BJ (cell line): ENCODE measurements at regions not wholly inside any gene's neighbourhood (a gene's known extent, or its start where the extent isn't known, plus 50 kb on each side); places are given as distances from the start of the nearest gene placed in this dataset.

Source experiments
- CTCF ChIA-PET: fragments of 350-600 bp; formaldehyde crosslinking; extraction: SDS; loops from one replicate; lab custom pipeline; 2021; ENCODE audit warnings: antibody characterized with exemption, inconsistent platforms; lab: Yijun Ruan, JAX
- POLR2A ChIA-PET: fragments of 300-600 bp; sonication (Branson Sonifier 250); formaldehyde crosslinking; extraction: SDS; loops from one replicate; lab custom pipeline; 2021; ENCODE audit warnings: antibody characterized with exemption; lab: Charles Lee
- DNase-seq: peaks from one replicate; pipeline ENCODE4 v3.0.0-alpha.2; 2011; ENCODE audit warnings: low read depth
- H3K27me3 ChIP-seq: 2 replicates; pipeline ENCODE4 v1.6.0; 2011; ENCODE audit warnings: low read length; ENCODE audit not compliant: control insufficient read depth, insufficient read depth
- H3K36me3 ChIP-seq: 2 replicates; pipeline ENCODE4 v1.5.1; 2011; ENCODE audit warnings: low read length; ENCODE audit not compliant: control insufficient read depth, insufficient read depth
- H3K4me3 ChIP-seq: 2 replicates; pipeline ENCODE4 v1.5.1; 2011; ENCODE audit warnings: low read depth, mild to moderate bottlenecking, control low read depth, low read length
- TF ChIP-seq, protein P1 (sequence below): IDR thresholded peaks from 2 replicates; pipeline ENCODE4 v1.5.1; 2011; ENCODE audit warnings: low read depth, mild to moderate bottlenecking, control low read depth, inconsistent platforms, low read length, moderate library complexity; ENCODE audit not compliant: insufficient read depth

DNA sequence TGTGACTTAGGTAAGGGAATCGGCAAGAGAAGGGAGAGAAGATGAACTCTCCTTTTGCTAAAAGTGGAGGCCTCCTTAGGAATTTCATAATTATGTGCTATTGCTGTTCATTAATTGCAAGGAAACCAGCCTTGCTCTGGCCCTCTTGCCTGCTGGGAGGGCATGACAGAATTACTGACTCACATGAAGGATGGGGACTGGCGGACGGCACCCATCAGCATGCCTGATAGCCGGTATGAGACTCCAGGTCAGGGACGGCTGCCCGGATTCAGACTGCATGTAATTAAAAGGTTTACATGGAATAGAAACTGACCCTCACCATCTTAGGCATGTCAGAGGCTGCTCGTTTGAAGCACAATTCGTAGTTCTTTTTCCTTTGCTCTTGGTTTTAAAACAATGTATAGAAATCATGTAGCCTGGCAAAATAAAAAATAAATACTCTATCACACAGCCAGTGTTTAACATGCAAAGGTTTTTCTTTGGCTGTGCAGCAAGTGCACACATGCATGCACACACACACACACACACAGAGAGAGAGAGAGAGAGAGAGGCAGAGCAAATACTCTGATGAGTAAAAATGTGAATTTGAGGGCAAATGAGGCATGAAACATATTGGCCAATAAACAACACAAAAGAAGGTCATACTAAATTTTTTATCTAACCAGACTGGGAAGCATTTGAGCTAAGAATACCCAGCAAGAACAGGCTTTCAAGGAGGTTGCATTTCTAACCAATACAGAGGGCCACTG is 82.7 kb downstream of the FOXB1 start:
- no peak overlapping the region for H3K4me3 ChIP-seq
- H3K36me3 ChIP-seq, result no peaks in the 10 kb centered on the region
- peaks cover 4% of the 10 kb centered on the region; the same call in 1 of the 2 replicates for H3K27me3 ChIP-seq
- ChIA-PET POLR2A (no interaction called here), CTCF (no interaction called here)
- no peak for DNase-seq
- TF ChIP-seq, protein P1, sequence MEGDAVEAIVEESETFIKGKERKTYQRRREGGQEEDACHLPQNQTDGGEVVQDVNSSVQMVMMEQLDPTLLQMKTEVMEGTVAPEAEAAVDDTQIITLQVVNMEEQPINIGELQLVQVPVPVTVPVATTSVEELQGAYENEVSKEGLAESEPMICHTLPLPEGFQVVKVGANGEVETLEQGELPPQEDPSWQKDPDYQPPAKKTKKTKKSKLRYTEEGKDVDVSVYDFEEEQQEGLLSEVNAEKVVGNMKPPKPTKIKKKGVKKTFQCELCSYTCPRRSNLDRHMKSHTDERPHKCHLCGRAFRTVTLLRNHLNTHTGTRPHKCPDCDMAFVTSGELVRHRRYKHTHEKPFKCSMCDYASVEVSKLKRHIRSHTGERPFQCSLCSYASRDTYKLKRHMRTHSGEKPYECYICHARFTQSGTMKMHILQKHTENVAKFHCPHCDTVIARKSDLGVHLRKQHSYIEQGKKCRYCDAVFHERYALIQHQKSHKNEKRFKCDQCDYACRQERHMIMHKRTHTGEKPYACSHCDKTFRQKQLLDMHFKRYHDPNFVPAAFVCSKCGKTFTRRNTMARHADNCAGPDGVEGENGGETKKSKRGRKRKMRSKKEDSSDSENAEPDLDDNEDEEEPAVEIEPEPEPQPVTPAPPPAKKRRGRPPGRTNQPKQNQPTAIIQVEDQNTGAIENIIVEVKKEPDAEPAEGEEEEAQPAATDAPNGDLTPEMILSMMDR, result no peak

DNA sequence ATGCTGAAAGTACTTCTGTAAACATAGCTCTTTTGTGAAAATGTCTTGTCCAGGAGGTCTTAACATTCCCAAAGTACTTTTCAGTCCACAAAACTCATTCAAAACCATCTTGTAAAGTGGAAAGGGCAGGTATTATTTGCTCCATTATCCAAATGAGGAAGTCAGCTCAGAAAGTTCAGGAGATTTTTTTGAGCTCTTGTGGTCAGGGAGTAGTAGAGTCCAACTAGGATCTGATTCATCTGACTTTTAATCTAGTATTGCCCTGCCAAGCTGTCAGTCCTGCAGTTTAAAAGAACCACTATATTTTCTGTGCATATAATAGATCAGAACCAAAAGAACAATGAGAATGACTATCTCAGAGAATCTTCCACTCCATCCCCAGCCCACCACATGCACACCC is 83.5 kb downstream of the FOXB1 start:
- no peak for DNase-seq
- TF ChIP-seq, protein P1, result no peak
- Histone ChIP-seq H3K36me3 (no peaks in the 10 kb centered on the region), H3K4me3 (no peak overlapping the region), H3K27me3 (peaks cover 4% of the 10 kb centered on the region; the same call in 1 of the 2 replicates)
- ChIA-PET POLR2A (no interaction called here), CTCF (no interaction called here)

DNA sequence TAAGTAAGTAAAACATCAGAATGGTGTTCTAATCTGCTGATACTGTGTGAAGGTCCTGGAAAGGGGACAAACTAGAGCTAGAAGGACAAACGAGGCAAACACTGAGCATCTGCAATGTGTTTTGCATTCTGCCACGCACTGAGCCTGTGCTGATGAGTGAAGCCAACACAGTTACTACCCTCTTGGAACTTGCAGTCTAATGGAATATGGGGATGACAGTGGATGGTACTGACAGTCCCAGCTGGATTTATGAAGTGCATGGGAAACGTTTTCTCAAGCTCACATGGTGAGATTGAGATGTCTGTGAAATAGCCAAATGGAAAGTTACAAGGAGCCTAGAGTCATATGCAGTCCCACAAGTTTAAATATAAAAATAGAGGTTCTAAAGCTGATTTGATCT is 86.6 kb downstream of the FOXB1 start:
- TF ChIP-seq, protein P1, result no peak
- CTCF ChIA-PET, result interaction anchor here (1.7 kb wide), 1 partner anchor 11 kb away, joined by 9 read pairs; no protein-coding TSS in a partner anchor

DNA sequence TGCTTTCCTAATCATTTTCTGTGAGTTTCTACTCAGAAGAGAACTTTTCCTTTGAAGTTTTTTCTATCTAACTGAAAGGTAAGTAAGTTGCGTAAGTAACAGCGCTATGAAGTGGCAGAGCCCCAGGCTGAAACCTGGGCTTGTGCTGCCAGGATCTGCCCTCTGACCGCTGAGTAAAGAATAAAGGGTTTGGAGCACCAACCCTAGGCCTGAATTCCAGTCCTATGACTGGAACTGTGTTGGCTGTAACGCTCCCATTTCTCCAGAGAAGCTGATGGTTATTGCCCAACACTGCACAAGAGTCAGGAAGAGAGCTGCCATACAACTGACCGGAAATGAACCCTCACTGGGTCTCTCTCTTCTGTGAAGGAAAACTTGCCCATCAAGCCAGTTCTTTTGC is 87.0 kb downstream of the FOXB1 start:
- peak; percentile 30 for DNase-seq
- CTCF ChIA-PET, result interaction anchor here (1.7 kb wide), 1 partner anchor 11 kb away, joined by 9 read pairs; no protein-coding TSS in a partner anchor
- H3K4me3 ChIP-seq, result no peak overlapping the region
- TF ChIP-seq, protein P1, result no peak
- no peaks in the 10 kb centered on the region for H3K36me3 ChIP-seq
- peaks cover 4% of the 10 kb centered on the region; the same call in 1 of the 2 replicates for H3K27me3 ChIP-seq
- POLR2A ChIA-PET, result no interaction called here

More for the DNA sequence above, 86.6 kb downstream of the FOXB1 start:
- no peak overlapping the region for H3K4me3 ChIP-seq
- no peak for DNase-seq
- peaks cover 4% of the 10 kb centered on the region; the same call in 1 of the 2 replicates for H3K27me3 ChIP-seq
- POLR2A ChIA-PET, result no interaction called here
- no peaks in the 10 kb centered on the region for H3K36me3 ChIP-seq

DNA sequence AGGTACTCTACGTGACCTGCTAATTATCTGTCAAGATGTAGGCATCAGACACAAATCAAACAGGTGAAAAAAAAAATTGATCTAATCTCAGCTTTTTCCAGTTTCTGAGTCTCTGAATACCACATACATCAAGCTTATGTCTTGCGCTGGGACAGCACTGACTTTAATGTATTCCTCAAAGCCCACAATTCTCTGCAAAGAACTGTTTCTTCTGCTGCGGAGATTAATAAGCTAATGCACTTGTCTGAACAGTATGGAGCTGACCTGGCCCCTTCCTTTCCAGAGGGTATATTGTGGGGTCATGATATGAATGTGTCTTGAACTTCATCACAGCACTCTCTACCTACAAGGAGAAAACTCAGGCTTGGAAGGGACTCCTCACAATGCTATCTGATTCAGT is 87.8 kb downstream of the FOXB1 start:
- ChIA-PET POLR2A (no interaction called here), CTCF (no interaction called here)
- H3K36me3 ChIP-seq, result no peaks in the 10 kb centered on the region
- peaks cover 4% of the 10 kb centered on the region; the same call in 1 of the 2 replicates for H3K27me3 ChIP-seq
- TF ChIP-seq, protein P1, result no peak
- no peak for DNase-seq
- H3K4me3 ChIP-seq, result no peak overlapping the region
